Activated B cell treated with CpG ODN at 0.5 μM for 24 hours (primary cell): ENCODE measurements at regions not wholly inside any gene's neighbourhood (a gene's known extent, or its start where the extent isn't known, plus 50 kb on each side); places are given as distances from the start of the nearest gene placed in this dataset.

ENCODE experiments used
- ATAC-seq: fragments of 200-7000 bp; cut with Tn5 transposase; one replicate; pipeline ENCODE4 v1.10.0; 2021; ENCODE audit warnings: low read depth, mild to moderate bottlenecking, moderate library complexity
- CTCF ChIA-PET: fragments of 350-600 bp; sonication (Branson Sonifier 250); formaldehyde crosslinking; loops from one replicate; lab custom pipeline; 2021; ENCODE audit warnings: antibody characterized with exemption; lab: Charles Lee
- POLR2A ChIA-PET: fragments of 350-600 bp; sonication (Branson Sonifier 250); formaldehyde crosslinking; loops from one replicate; lab custom pipeline; 2021; ENCODE audit warnings: antibody characterized with exemption; lab: Charles Lee
- DNase-seq: peaks from one replicate; pipeline ENCODE4 v3.0.0; 2022
- H3K27ac Mint-ChIP-seq: one replicate; pipeline ENCODE4 v1.8.0; 2020; ENCODE audit warnings: mixed read lengths
- H3K27me3 Mint-ChIP-seq: one replicate; pipeline ENCODE4 v1.8.0; 2021; ENCODE audit warnings: mixed read lengths
- H3K36me3 Mint-ChIP-seq: one replicate; pipeline ENCODE4 v1.8.0; 2021; ENCODE audit warnings: low read depth, mixed read lengths
- H3K4me1 Mint-ChIP-seq: one replicate; pipeline ENCODE4 v1.8.0; 2021; ENCODE audit warnings: mixed read lengths
- H3K4me3 Mint-ChIP-seq: one replicate; pipeline ENCODE4 v1.8.0; 2020; ENCODE audit warnings: mild to moderate bottlenecking, mixed read lengths
- H3K9me3 Mint-ChIP-seq: one replicate; pipeline ENCODE4 v1.8.0; 2020; ENCODE audit warnings: mixed read lengths
- intact Hi-C: fragments of 100-400 bp; cut with micrococcal nuclease; formaldehyde crosslinking; loops from one replicate; pipeline ENCODE4 v1.15.1; 2024
- TF ChIP-seq, protein P1 (sequence below): fragments of 200-600 bp; IDR thresholded peaks from one replicate; pipeline ENCODE4 v1.8.0; 2022; ENCODE audit warnings: antibody characterized with exemption, mild to moderate bottlenecking

DNA sequence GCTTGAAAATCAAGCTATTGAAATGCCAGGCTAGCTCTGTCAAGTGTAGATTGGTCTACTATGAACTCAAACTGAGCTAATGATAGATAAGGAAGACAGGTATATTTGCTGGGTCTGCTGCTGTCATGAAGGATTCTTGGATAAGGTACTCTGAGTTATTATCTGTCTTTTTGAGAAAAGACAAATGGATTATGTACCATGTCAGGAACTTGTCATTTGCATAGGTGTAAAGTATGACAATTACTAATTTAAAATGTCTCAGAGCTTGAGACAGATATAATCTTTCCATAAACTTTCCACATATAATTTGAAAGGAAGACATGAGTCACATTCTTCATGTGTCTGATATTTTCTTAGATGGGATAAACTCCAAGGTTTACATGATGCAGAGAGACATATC is 594.1 kb upstream of the PTPRD start:
- H3K27ac Mint-ChIP-seq = no peak overlapping the region
- no peaks in the 10 kb centered on the region for H3K27me3 Mint-ChIP-seq
- H3K4me3 Mint-ChIP-seq = no peak overlapping the region
- H3K36me3 Mint-ChIP-seq = no peaks in the 10 kb centered on the region
- H3K4me1 Mint-ChIP-seq = no peaks in the 10 kb centered on the region
- no peak for ATAC-seq
- DNase-seq = no peak
- POLR2A ChIA-PET = no interaction called here
- CTCF ChIA-PET = no interaction called here
- intact Hi-C loops = no loop called here
- TF ChIP-seq, protein P1, sequence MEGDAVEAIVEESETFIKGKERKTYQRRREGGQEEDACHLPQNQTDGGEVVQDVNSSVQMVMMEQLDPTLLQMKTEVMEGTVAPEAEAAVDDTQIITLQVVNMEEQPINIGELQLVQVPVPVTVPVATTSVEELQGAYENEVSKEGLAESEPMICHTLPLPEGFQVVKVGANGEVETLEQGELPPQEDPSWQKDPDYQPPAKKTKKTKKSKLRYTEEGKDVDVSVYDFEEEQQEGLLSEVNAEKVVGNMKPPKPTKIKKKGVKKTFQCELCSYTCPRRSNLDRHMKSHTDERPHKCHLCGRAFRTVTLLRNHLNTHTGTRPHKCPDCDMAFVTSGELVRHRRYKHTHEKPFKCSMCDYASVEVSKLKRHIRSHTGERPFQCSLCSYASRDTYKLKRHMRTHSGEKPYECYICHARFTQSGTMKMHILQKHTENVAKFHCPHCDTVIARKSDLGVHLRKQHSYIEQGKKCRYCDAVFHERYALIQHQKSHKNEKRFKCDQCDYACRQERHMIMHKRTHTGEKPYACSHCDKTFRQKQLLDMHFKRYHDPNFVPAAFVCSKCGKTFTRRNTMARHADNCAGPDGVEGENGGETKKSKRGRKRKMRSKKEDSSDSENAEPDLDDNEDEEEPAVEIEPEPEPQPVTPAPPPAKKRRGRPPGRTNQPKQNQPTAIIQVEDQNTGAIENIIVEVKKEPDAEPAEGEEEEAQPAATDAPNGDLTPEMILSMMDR = no peak
- H3K9me3 Mint-ChIP-seq = peaks cover 9% of the 10 kb centered on the region

DNA sequence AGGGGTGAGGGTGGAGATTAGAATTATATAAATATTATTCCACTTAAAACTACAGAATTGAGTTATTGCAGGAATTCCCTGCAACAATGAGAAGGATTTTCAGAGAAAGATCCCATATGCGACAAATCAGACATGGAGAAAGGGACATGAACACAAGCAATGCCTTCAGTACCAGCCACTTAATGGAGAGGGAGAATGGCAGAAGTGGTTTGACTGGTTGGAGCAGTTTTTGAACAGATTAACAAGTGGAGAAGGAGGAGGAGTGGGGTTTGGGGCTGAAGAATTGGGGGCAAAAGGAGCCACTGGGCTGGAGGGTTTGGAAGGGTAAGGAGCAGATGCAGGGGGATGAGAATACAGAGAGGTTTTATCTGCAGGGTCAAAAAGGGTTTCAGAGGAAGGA is 620.9 kb upstream of the PTPRD start:
- ATAC-seq (no peak), DNase-seq (no peak)
- TF ChIP-seq, protein P1 = no peak
- Mint-ChIP-seq H3K27ac (no peak overlapping the region), H3K36me3 (no peaks in the 10 kb centered on the region), H3K9me3 (peaks cover 9% of the 10 kb centered on the region), H3K4me3 (no peak overlapping the region), H3K4me1 (no peaks in the 10 kb centered on the region), H3K27me3 (no peaks in the 10 kb centered on the region)
- ChIA-PET POLR2A (no interaction called here), CTCF (no interaction called here)
- intact Hi-C loops = no loop called here

DNA sequence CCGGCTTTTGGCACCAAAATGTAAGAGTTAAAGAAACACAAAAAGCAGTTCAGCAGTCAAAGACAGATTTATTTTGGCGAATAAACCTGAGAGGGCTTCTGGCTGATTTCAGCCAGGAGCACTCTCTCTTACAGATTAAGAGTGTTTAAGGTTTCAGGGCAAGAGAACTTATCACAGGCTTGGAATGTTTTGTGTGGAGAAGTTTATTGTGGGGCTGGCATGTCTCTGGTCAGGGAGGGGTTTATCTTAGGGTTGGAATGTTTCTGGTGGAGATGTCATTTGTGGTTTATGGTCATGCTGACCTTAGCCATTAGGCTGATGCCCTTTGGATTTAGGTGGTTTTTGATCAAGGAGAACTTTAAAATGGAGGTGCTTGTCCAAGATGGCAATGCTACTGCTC is 622.3 kb upstream of the PTPRD start:
- intact Hi-C loops = no loop called here
- Mint-ChIP-seq H3K27ac (no peak overlapping the region), H3K9me3 (peaks cover 5% of the 10 kb centered on the region), H3K4me1 (no peaks in the 10 kb centered on the region), H3K4me3 (no peak overlapping the region), H3K36me3 (no peaks in the 10 kb centered on the region), H3K27me3 (no peaks in the 10 kb centered on the region)
- ChIA-PET POLR2A (no interaction called here), CTCF (no interaction called here)
- ATAC-seq (no peak), DNase-seq (no peak)
- TF ChIP-seq, protein P1 = no peak

DNA sequence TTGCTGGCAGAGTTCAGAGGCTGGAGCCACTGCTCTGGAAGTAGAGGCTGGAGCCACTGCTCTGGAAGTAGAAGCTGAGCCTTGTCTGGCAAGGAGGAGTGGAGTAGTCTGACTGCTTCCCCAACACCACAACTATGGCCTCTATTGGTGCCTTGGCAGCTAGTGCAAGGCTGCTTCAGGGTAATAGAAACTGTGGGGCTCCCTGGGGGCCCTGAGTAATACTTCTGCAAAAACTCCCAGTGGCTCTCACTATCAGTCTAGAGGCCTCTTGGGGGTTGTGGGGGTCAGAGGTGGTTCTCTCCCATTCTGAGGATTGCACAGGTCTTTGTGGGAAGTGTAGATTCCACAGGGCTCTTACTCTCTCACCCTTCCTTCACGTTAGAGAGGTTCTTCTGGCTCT is 629.0 kb upstream of the PTPRD start:
- TF ChIP-seq, protein P1 = no peak
- H3K27ac Mint-ChIP-seq = no peak overlapping the region
- H3K36me3 Mint-ChIP-seq = no peaks in the 10 kb centered on the region
- DNase-seq (no peak), ATAC-seq (no peak)
- H3K4me1 Mint-ChIP-seq = no peaks in the 10 kb centered on the region
- intact Hi-C loops = no loop called here
- H3K27me3 Mint-ChIP-seq = no peaks in the 10 kb centered on the region
- peaks cover 8% of the 10 kb centered on the region for H3K9me3 Mint-ChIP-seq
- CTCF ChIA-PET = no interaction called here
- POLR2A ChIA-PET = no interaction called here
- H3K4me3 Mint-ChIP-seq = no peak overlapping the region

DNA sequence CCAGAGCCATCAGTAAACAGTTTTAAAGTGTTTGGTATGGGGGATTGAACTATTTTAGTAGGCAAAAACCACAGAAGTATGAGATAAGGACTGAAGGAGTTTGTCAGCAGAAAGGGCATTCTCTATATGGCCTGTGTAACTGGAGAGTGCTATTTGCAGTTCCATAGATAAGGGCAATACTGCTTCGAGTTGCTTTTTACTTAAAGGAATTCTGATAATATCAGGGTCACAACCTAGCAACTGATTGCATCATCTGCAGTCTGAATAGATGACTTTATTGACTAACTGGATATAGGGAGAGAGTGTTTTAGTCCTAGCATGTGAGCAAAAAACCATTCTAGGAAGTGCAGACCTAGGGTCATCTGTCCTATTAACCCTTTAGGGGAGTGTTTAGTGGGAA is 645.2 kb upstream of the PTPRD start:
- POLR2A ChIA-PET = no interaction called here
- TF ChIP-seq, protein P1 = no peak
- Mint-ChIP-seq H3K9me3 (peaks cover 13% of the 10 kb centered on the region), H3K4me1 (no peaks in the 10 kb centered on the region), H3K4me3 (no peak overlapping the region), H3K27me3 (no peaks in the 10 kb centered on the region), H3K27ac (no peak overlapping the region), H3K36me3 (no peaks in the 10 kb centered on the region)
- no peak for ATAC-seq
- intact Hi-C loops = no loop called here
- DNase-seq = no peak
- CTCF ChIA-PET = no interaction called here
